ENCODE measurements at regions not wholly inside any gene's neighbourhood (a gene's known extent, or its start where the extent isn't known, plus 50 kb on each side); places are given as distances from the start of the nearest gene placed in this dataset.
"Not testable (repeated sequence)": the region's sequence is repeated elsewhere in the genome, so short reads cannot be mapped to it uniquely, and the experiment has no call there.

- DNase-seq = no peak
Measured at GRCh38 chr2:77725045-77725444, 202.9 kb upstream of the LRRTM4 start.

- DNase-seq = not testable (repeated sequence)
Measured at GRCh38 chr2:77734662-77735340, 212.6 kb upstream of the LRRTM4 start.

GRCh38 chr2:77737236-77737635 lies 215.1 kb upstream of the LRRTM4 start:
- no peak for DNase-seq

GRCh38 chr2:77746780-77747179 lies 224.6 kb upstream of the LRRTM4 start:
- no peak for DNase-seq

GRCh38 chr2:77753710-77754345 lies 231.7 kb upstream of the LRRTM4 start:
- DNase-seq = not testable (repeated sequence)

- no peak for DNase-seq
Measured at GRCh38 chr2:77767388-77768076, 245.4 kb upstream of the LRRTM4 start.

- DNase-seq = no peak
Measured at GRCh38 chr2:77768508-77768907, 246.3 kb upstream of the LRRTM4 start.

- no peak for DNase-seq
Measured at GRCh38 chr2:77778917-77779316, 256.7 kb upstream of the LRRTM4 start.

- not testable (repeated sequence) for DNase-seq
Measured at GRCh38 chr2:77793500-77793899, 271.3 kb upstream of the LRRTM4 start.

- DNase-seq = no peak
Measured at GRCh38 chr2:77796397-77796796, 274.2 kb upstream of the LRRTM4 start.

GRCh38 chr2:77797088-77797487 lies 274.9 kb upstream of the LRRTM4 start:
- no peak for DNase-seq

- no peak for DNase-seq
Measured at GRCh38 chr2:77800410-77800809, 278.2 kb upstream of the LRRTM4 start.

GRCh38 chr2:77807531-77808215 lies 285.5 kb upstream of the LRRTM4 start:
- DNase-seq = no peak

GRCh38 chr2:77808599-77808998 lies 286.4 kb upstream of the LRRTM4 start:
- no peak for DNase-seq

GRCh38 chr2:77813599-77813998 lies 291.4 kb upstream of the LRRTM4 start:
- no peak for DNase-seq

GRCh38 chr2:77816618-77817017 lies 294.4 kb upstream of the LRRTM4 start:
- DNase-seq = no peak

GRCh38 chr2:77818186-77818585 lies 296.0 kb upstream of the LRRTM4 start:
- no peak for DNase-seq

- no peak for DNase-seq
Measured at GRCh38 chr2:77823028-77823427, 300.9 kb upstream of the LRRTM4 start.

GRCh38 chr2:77831060-77831459 lies 308.9 kb upstream of the LRRTM4 start:
- DNase-seq = no peak

GRCh38 chr2:77831471-77831870 lies 309.3 kb upstream of the LRRTM4 start:
- no peak for DNase-seq

GRCh38 chr2:77831898-77832297 lies 309.7 kb upstream of the LRRTM4 start:
- DNase-seq = no peak

- no peak for DNase-seq
Measured at GRCh38 chr2:77834360-77835002, 312.3 kb upstream of the LRRTM4 start.

GRCh38 chr2:77838441-77838840 lies 316.3 kb upstream of the LRRTM4 start:
- no peak for DNase-seq
